IMR-90 (cell line): ENCODE measurements at regions not wholly inside any gene's neighbourhood (a gene's known extent, or its start where the extent isn't known, plus 50 kb on each side); places are given as distances from the start of the nearest gene placed in this dataset.

ENCODE experiments used
- ATAC-seq: fragments of 200-7000 bp; cut with Tn5 transposase; 2 replicates; pipeline ENCODE4 v1.9.1; 2020; ENCODE audit warnings: low read depth, mild to moderate bottlenecking, moderate library complexity
- BruUV-seq: library from RNA; stranded (reverse); fragments of 400-500 nt; replicated peaks from 2 replicates; lab custom pipeline; 2021; lab: Mats Ljungman, UMichigan
- CTCF ChIA-PET: fragments of 300-600 bp; formaldehyde crosslinking; extraction: SDS; loops from one replicate; lab custom pipeline; 2021; ENCODE audit warnings: antibody characterized with exemption; lab: Yijun Ruan, JAX
- POLR2A ChIA-PET: fragments of 300-600 bp; sonication (Branson Sonifier 250); formaldehyde crosslinking; loops from one replicate; lab custom pipeline; 2022; ENCODE audit warnings: antibody characterized with exemption; ENCODE audit not compliant: unreplicated experiment; lab: Charles Lee
- DNase-seq: peaks from one replicate; pipeline ENCODE4 v3.0.0; 2013
- H2AFZ ChIP-seq: replicated peaks from 2 replicates; pipeline ENCODE3; 2013; ENCODE audit warnings: low read length, mild to moderate bottlenecking; ENCODE audit not compliant: poor library complexity
- H2AK5ac ChIP-seq: 2 replicates; pipeline ENCODE4 v1.6.1; 2013; ENCODE audit warnings: low read depth, low read length, inconsistent platforms
- H2AK9ac ChIP-seq: replicated peaks from 2 replicates; pipeline ENCODE3; 2013; ENCODE audit warnings: mild to moderate bottlenecking, low read depth, low read length, moderate library complexity; ENCODE audit not compliant: poor library complexity
- H2BK120ac ChIP-seq: 2 replicates; pipeline ENCODE4 v1.6.1; 2013; ENCODE audit warnings: low read depth, low read length, inconsistent platforms
- H2BK15ac ChIP-seq: 3 replicates; pipeline ENCODE4 v1.6.1; 2013; ENCODE audit warnings: low read depth, low read length, inconsistent platforms
- H2BK20ac ChIP-seq: 2 replicates; pipeline ENCODE4 v1.6.1; 2013; ENCODE audit warnings: low read depth, mild to moderate bottlenecking, inconsistent platforms, low read length, moderate library complexity
- H2BK5ac ChIP-seq: 2 replicates; pipeline ENCODE4 v1.6.1; 2013; ENCODE audit warnings: mild to moderate bottlenecking, low read depth, low read length, inconsistent platforms; ENCODE audit not compliant: poor library complexity, severe bottlenecking
- H3K14ac ChIP-seq: replicated peaks from 2 replicates; pipeline ENCODE4 v1.6.1; 2013; ENCODE audit warnings: low read depth, low read length, inconsistent platforms
- H3K18ac ChIP-seq: 2 replicates; pipeline ENCODE4 v1.6.1; 2013; ENCODE audit warnings: low read depth, low read length, control low read depth
- H3K23ac ChIP-seq: 2 replicates; pipeline ENCODE4 v1.6.1; 2013; ENCODE audit warnings: low read depth, low read length, inconsistent platforms
- H3K27ac ChIP-seq: 2 replicates; pipeline ENCODE4 v1.5.1; 2013; ENCODE audit warnings: mild to moderate bottlenecking, control low read depth, low read length; ENCODE audit not compliant: insufficient read depth
- H3K27me3 ChIP-seq: 2 replicates; pipeline ENCODE4 v1.6.1; 2013; ENCODE audit warnings: low read length; ENCODE audit not compliant: control insufficient read depth, insufficient read depth
- H3K36me3 ChIP-seq: 2 replicates; pipeline ENCODE4 v1.6.1; 2013; ENCODE audit warnings: low read length, mixed read lengths; ENCODE audit not compliant: control insufficient read depth, insufficient read depth
- H3K4ac ChIP-seq: 2 replicates; pipeline ENCODE4 v1.6.1; 2013; ENCODE audit warnings: low read depth, low read length, inconsistent platforms
- H3K4me1 ChIP-seq: 2 replicates; pipeline ENCODE4 v1.6.1; 2013; ENCODE audit warnings: low read length, mixed read lengths; ENCODE audit not compliant: control insufficient read depth, insufficient read depth
- H3K4me2 ChIP-seq: 2 replicates; pipeline ENCODE4 v1.6.1; 2013; ENCODE audit warnings: low read depth, mild to moderate bottlenecking, control low read depth, low read length, moderate library complexity
- H3K4me3 ChIP-seq: 2 replicates; pipeline ENCODE4 v1.5.1; 2013; ENCODE audit warnings: low read depth, mild to moderate bottlenecking, control low read depth, low read length, moderate library complexity; ENCODE audit not compliant: insufficient read depth
- H3K56ac ChIP-seq: 2 replicates; pipeline ENCODE4 v1.6.1; 2013; ENCODE audit warnings: low read length, inconsistent platforms; ENCODE audit not compliant: insufficient read depth; ENCODE audit errors: extremely low read depth
- H3K79me1 ChIP-seq, 2 experiments: 2 replicates each; pipeline ENCODE4 v1.6.1; 2013; ENCODE audit warnings: low read length in 2 of 2, inconsistent platforms in 1 of 2, low read depth in 1 of 2
- H3K9ac ChIP-seq: 2 replicates; pipeline ENCODE4 v1.6.1; 2013; ENCODE audit warnings: low read depth, low read length, control low read depth
- H3K9me1 ChIP-seq: 2 replicates; pipeline ENCODE4 v1.6.1; 2013; ENCODE audit warnings: low read length, inconsistent platforms; ENCODE audit not compliant: insufficient read depth
- H3K9me3 ChIP-seq: 2 replicates; pipeline ENCODE4 v1.6.1; 2013; ENCODE audit warnings: low read length; ENCODE audit not compliant: control insufficient read depth, insufficient read depth
- H4K20me1 ChIP-seq: 2 replicates; pipeline ENCODE4 v1.6.1; 2013; ENCODE audit warnings: low read length, inconsistent platforms; ENCODE audit not compliant: insufficient read depth
- H4K5ac ChIP-seq: 2 replicates; pipeline ENCODE4 v1.6.1; 2013; ENCODE audit warnings: mild to moderate bottlenecking, low read depth, low read length, control low read depth
- H4K8ac ChIP-seq, 2 experiments: 2 replicates each; pipeline ENCODE4 v1.6.1; 2013; ENCODE audit warnings: low read depth in 2 of 2, low read length in 2 of 2, control low read depth in 1 of 2, inconsistent platforms in 1 of 2
- H4K91ac ChIP-seq: 2 replicates; pipeline ENCODE4 v1.6.1; 2013; ENCODE audit warnings: low read depth, low read length, inconsistent platforms; ENCODE audit not compliant: insufficient read depth
- BHLHE40 ChIP-seq: fragments of 150-350 bp; IDR thresholded peaks from 2 replicates; pipeline ENCODE4 v1.6.1; 2016; ENCODE audit warnings: mild to moderate bottlenecking, low read depth, low read length
- CEBPB ChIP-seq: IDR thresholded peaks from 2 replicates; pipeline ENCODE4 v1.6.1; 2012; ENCODE audit warnings: low read depth, low read length, improper control_type of control experiment
- CHD1 ChIP-seq: IDR thresholded peaks from 2 replicates; pipeline ENCODE4 v1.6.1; 2012; ENCODE audit warnings: low read depth, low read length, improper control_type of control experiment
- CTCF ChIP-seq: conservative IDR thresholded peaks from 2 replicates; pipeline ENCODE4 v1.5.1; 2012; ENCODE audit warnings: mild to moderate bottlenecking, low read depth, low read length, improper control_type of control experiment
- ELK1 ChIP-seq: fragments of 150-350 bp; IDR thresholded peaks from 2 replicates; pipeline ENCODE4 v1.6.1; 2016; ENCODE audit warnings: low read depth, mild to moderate bottlenecking, low read length, moderate library complexity, borderline replicate concordance
- FOS ChIP-seq: fragments of 150-350 bp; IDR thresholded peaks from 2 replicates; pipeline ENCODE4 v1.6.1; 2016; ENCODE audit warnings: low read depth, low read length
- MAFK ChIP-seq: IDR thresholded peaks from 2 replicates; pipeline ENCODE4 v1.6.1; 2012; ENCODE audit warnings: low read depth, low read length, improper control_type of control experiment
- MAZ ChIP-seq: IDR thresholded peaks from 2 replicates; pipeline ENCODE4 v1.6.1; 2012; ENCODE audit warnings: low read depth, mild to moderate bottlenecking, low read length, improper control_type of control experiment, moderate library complexity, borderline replicate concordance
- MXI1 ChIP-seq: IDR thresholded peaks from 2 replicates; pipeline ENCODE4 v1.6.1; 2012; ENCODE audit warnings: low read depth, mild to moderate bottlenecking, low read length, moderate library complexity, borderline replicate concordance
- NFE2L2 ChIP-seq: fragments of 150-350 bp; IDR thresholded peaks from 2 replicates; pipeline ENCODE4 v1.6.1; 2016; ENCODE audit warnings: low read depth, mild to moderate bottlenecking, low read length
- POLR2A ChIP-seq: IDR thresholded peaks from 2 replicates; pipeline ENCODE4 v1.6.1; 2012; ENCODE audit warnings: mild to moderate bottlenecking, low read depth, low read length
- RAD21 ChIP-seq: IDR thresholded peaks from 2 replicates; pipeline ENCODE4 v1.6.1; 2012; ENCODE audit warnings: low read length, improper control_type of control experiment
- RCOR1 ChIP-seq: IDR thresholded peaks from 2 replicates; pipeline ENCODE4 v1.6.1; 2012; ENCODE audit warnings: mild to moderate bottlenecking, low read length, improper control_type of control experiment; ENCODE audit not compliant: insufficient replicate concordance
- RFX5 ChIP-seq: IDR thresholded peaks from 2 replicates; pipeline ENCODE4 v1.8.0; 2012; ENCODE audit warnings: low read depth, mild to moderate bottlenecking, low read length, moderate library complexity
- SMC3 ChIP-seq: fragments of 150-350 bp; IDR thresholded peaks from 2 replicates; pipeline ENCODE4 v1.6.1; 2016; ENCODE audit warnings: low read depth, mild to moderate bottlenecking, antibody characterized with exemption, low read length, moderate library complexity
- USF2 ChIP-seq: fragments of 150-350 bp; IDR thresholded peaks from 2 replicates; pipeline ENCODE4 v1.6.1; 2017; ENCODE audit warnings: mild to moderate bottlenecking, antibody characterized with exemption, low read length, low read depth
- WGBS, 2 experiments: methylation state at CpG; one replicate each; pipeline versions ENCODE4 v1.1.5 to v1.1.7; 2013; ENCODE audit warnings: missing lambda C conversion rate in 2 of 2; ENCODE audit not compliant: insufficient read length in 1 of 2; ENCODE audit errors: extremely low coverage in 2 of 2; 5-methylcytosine and 5-hydroxymethylcytosine counted together
- dilution Hi-C: fragments of 300-500 bp; cut with HindIII; formaldehyde crosslinking; loops from one replicate; pipeline ENCODE4 v1.14.3; 2018; ENCODE audit warnings: low sequenced_read_pairs; ENCODE audit not compliant: unreplicated experiment
- in situ Hi-C: fragments of 300-500 bp; cut with MboI; formaldehyde crosslinking; loops from 3 replicates; pipeline ENCODE4 v1.14.3; 2019; ENCODE audit warnings: low sequenced_read_pairs, inconsistent platforms, mixed read lengths
- intact Hi-C: fragments of 100-400 bp; cut with micrococcal nuclease; formaldehyde crosslinking; loops from 2 replicates; pipeline ENCODE4 v1.10.0; 2022

GRCh38 chr6:113660819-113661218 lies 196.3 kb upstream of the MARCKS start:
- Histone ChIP-seq H3K18ac (no peak overlapping the region), H3K9ac (no peak overlapping the region), H4K8ac (no peak overlapping the region), H3K4me3 (no peak overlapping the region), H3K4ac (no peak overlapping the region), H2BK120ac (no peak overlapping the region), H2AFZ (no peak overlapping the region), H3K9me1 (no peaks in the 10 kb centered on the region), H3K4me1 (no peaks in the 10 kb centered on the region), H3K27ac (no peak overlapping the region), H3K14ac (no peak overlapping the region), H3K36me3 (no peaks in the 10 kb centered on the region), H2AK9ac (no peak overlapping the region), H3K27me3 (no peaks in the 10 kb centered on the region; the same call in 1 of the 2 replicates), H2BK20ac (no peak overlapping the region), H4K5ac (no peak overlapping the region), H3K4me2 (no peak overlapping the region), H3K79me1 (no peaks in the 10 kb centered on the region), H4K20me1 (no peaks in the 10 kb centered on the region), H2BK5ac (no peak overlapping the region), H3K23ac (no peak overlapping the region), H3K9me3 (no peaks in the 10 kb centered on the region), H4K91ac (no peak overlapping the region), H2AK5ac (no peak overlapping the region), H3K56ac (no peak overlapping the region), H2BK15ac (no peak overlapping the region)
- TF ChIP-seq CHD1 (no peak), MAFK (no peak), ELK1 (no peak), MXI1 (no peak), CTCF (no peak), NFE2L2 (no peak), USF2 (no peak), MAZ (no peak), POLR2A (no peak), CEBPB (no peak), BHLHE40 (no peak), SMC3 (no peak), FOS (no peak), RCOR1 (no peak), RFX5 (no peak), RAD21 (no peak)
- in situ Hi-C loops, result no loop called here
- POLR2A ChIA-PET, result no interaction called here
- CTCF ChIA-PET, result interaction anchor here (0.9 kb wide), 1 partner anchor 35 kb away, joined by 5 read pairs; no protein-coding TSS in a partner anchor
- dilution Hi-C loops, result no loop called here
- DNase-seq (no peak), ATAC-seq (no peak)
- WGBS, 2 experiments, result no CpG with 5 or more reads among the region's 2 CpGs
- intact Hi-C loops, result no loop called here
- BruUV-seq, result no TSS peak
